GM21381 (cell line): ENCODE measurements at regions not wholly inside any gene's neighbourhood (a gene's known extent, or its start where the extent isn't known, plus 50 kb on each side); places are given as distances from the start of the nearest gene placed in this dataset.

Source experiments
- ATAC-seq: cut with Tn5 transposase; IDR thresholded peaks from one replicate; pipeline ENCODE4 v1.9.1; 2021; ENCODE audit warnings: mild to moderate bottlenecking, moderate library complexity; ENCODE audit not compliant: unreplicated experiment

DNA sequence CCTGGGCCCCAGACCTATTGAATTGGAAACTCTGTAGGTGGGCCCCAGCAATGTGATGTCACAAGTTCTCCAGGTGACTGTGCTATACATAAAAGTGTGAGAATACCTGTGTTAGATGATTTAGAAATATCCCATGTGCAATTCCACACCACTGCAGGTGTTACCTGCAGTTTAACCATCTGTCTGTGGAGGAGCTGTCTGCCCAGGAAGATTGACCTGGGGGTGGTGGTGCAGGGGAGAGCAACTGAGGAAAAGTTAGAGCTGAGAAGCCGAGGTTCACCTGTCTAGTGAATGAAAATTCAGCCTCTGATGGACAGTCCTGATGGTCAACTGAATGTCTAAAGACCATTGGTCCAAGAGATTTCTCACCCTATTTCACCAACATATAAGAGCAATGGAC, 132.2 kb upstream of the SLC24A5 start:
- no peak for ATAC-seq

DNA sequence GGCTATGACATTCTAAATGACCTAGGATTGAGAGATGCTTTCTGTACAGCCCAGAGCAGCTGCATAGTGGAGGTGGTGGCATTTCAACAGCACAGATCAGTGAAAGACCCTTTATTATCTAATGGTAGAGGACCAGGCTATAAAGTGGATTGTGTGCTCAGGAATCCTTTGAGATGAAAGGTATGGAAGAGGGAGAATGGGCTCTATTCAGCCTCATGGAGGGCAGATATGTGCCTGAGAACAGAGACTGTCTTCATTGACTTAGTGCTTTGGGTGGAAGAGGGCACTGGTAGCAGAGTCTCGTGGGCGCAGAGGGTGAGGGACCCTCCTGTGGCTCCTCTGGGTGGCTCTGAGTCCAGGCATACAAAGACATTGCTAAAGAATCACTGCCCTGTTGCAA, 130.0 kb upstream of the SLC24A5 start:
- ATAC-seq: no peak

DNA sequence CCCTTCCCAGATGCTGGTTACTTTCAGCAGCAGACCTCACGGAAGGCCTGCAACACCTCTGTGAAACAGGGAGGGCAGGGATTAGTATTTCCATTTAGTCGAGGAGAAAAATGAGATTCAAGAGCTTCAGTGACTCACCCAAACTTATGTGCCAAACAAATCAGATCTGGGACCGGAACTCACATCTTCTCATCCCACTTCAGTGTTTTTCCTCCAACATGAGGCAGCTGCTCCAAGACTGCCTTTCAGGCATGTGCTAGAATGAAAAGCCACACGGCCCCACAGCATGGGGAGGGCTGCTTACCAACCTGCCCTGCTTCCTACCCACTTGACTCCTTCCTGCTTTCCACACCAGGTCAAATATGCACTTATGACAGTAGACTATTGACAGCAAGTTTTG, 129.4 kb upstream of the SLC24A5 start:
- no peak for ATAC-seq

DNA sequence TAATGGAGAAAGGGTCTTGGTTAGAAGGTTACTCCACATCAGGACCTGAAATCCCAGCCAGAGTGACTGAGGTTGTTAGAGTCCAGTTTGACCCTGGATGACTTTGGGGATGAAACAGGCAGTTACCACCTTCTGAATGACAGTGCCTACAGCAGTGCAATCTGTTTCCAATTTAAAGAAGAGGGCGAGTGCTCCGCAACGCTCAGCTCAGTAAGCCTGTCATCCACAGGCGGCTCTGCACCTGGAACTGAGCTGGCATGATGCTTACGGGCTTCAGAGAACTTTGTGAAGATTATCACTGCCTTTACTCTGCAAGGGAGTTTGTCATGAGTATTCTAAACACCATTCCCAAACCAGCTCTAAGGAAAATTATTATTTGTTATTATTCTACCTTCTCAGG, 127.7 kb upstream of the SLC24A5 start:
- no peak for ATAC-seq

DNA sequence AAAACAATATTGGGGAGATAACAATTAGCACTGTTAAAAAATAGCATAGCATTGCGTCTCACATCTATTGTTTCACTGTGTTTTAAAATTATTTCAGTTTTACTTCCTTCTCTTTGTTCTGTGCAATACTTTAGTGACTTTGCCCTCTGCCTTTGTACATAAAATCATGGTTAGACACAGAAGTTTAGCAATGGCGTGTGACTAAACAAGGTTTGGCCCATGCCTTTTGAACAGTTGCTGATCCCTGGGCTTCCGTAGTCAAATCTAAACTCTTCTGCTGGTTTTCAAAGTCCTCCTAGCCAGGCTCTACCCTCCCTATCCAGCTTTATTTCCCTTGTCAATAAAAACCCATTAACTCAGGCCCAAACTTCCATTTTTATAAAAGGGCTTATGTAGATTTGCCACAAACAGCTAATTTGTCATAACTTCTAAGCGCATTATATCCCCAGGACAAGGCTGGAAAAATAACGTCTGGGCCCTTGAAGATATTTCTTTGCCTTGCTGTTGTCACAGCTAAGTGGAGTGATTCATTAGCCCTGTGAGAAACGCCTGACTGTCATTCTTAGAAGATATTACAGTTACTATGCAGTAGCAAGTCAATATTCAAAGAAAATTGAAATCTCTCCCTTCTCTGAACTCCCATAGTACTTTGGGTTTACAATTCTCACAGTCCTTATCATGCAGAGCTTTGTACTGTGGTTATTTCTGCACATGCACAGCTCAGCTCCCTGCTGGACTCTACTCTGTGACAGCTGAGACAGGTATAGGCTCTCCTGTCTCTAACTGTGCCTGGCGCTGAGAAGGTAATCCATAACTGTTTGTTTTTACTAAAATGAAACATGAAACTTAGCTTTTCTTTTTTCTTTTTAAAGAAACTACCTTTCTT, 123.4 kb upstream of the SLC24A5 start:
- no peak for ATAC-seq

DNA sequence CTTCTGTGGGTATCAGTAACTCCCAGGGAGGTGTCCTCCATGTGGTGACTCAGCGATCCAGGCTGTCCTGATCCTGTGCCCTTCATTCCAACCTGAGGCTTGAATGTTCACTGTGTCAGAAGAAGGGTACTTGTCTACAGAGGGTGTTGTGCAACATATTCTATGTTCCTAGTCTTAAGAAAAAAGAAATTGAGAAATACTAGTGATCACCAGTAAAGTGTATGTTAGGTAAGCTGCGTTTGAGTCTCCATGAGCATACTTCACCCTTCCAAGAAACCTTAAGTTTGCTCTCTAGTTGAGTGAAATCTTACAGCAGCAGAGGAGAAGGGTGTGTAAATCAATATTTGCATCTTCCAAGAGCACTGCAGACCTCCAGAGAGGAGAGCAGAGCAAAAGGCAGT, 122.2 kb upstream of the SLC24A5 start:
- ATAC-seq: no peak

DNA sequence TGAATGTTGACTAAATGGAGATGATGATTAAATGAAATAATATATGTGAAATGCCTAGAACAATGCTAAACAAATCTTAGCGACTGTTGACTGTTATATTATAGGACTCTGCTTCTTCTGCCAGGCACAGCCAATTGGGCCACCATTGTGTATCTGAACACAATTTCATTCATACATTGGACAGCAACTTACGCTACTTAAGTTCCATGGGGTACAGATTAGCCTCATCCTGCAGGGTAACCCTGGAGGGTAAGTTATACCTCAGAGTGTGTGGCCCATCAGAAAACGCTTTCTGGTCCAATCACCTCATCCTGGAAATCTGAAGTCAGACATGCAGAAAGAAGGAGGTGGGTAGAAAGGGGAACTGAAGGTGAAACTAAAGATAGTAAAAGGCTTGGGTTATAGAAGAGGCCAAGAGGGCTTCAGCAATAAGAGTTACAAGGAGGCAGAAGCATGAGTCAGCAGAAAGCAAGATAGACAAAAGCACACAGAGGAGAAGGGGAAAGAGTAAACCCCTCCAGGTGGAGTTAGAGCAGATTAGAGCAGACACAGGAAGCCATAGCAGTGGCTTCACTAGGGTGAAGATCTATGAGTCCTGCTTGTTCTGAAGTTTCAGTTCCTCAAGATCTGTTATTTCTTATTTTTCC, 119.3 kb upstream of the SLC24A5 start:
- ATAC-seq: peak; percentile 94

DNA sequence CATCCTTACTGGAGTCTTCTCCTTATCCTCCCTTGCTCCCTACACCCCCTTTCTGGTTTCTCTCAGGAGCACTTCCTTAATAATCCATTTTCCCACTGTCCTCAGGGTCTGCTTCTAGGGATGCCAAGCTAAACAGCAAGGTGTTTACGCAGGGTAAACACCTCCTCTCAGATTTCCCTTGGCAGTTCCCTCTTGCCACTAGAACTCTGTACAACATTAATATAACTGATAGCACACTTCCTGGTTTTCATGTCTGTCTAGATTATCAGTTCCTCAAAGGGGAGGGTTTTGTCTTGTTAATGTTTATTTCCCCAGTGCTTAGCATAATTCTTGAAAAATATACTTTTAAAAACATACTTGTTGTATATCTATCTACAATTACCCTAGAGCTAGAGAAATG, 118.0 kb upstream of the SLC24A5 start:
- ATAC-seq: no peak

DNA sequence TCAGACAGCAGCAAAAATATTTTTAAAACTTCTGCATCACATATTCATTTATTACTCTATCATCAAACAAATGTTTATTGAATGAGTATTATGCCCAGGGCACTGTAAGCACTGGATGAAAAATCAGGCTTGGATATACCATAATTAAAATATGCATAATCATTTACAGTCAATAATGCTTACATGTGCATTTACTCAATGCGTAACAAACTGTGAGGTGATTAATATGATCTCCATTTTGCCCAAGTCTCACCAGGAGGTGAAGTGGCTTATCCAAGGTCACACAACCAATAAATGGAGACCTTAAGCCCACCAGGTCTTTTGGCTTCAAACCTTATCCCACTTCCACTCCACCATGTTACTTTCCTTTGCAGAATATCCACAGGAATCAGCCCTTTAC, 117.3 kb upstream of the SLC24A5 start:
- ATAC-seq: no peak

DNA sequence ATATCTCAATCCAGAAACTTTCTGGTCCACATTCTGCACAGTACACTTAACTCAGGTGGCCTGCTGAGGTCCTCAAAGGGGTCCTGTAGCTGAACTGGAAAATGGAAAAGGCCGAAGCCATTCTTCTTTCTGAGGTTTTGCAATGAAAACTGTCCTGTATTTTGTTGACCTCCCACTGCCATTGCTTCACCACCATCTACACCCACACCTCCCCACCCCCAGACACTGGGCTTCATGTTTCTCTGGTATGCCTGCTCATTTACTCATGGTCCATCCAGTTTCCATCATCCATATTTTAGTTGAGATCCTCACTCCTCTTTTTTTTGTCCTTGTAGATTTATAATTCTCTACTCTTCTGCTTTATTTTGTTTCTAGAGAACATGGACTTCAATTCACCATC, 115.7 kb upstream of the SLC24A5 start:
- no peak for ATAC-seq

DNA sequence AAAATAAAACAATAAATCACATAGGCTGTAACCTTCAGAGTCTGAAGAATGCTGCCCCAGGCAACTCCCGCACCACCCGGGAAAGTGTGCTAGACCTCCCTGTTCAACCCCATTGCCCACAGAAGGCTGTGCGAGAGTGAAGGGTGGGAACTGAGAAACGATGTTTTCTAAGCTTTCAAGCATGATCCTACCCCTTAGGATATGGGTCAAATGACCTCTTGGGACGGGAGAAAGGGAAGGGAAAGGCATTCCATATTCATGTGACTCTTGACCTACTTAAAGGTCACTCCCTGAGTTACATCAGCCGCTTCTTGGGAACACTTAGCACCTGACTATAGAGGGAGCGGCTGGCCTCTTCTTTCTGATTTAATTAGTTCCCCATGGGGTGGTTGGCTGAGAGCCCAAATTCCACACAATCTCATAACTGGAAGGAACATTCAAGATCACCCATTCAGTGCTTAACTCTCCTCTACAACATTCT, 114.7 kb upstream of the SLC24A5 start:
- no peak for ATAC-seq

DNA sequence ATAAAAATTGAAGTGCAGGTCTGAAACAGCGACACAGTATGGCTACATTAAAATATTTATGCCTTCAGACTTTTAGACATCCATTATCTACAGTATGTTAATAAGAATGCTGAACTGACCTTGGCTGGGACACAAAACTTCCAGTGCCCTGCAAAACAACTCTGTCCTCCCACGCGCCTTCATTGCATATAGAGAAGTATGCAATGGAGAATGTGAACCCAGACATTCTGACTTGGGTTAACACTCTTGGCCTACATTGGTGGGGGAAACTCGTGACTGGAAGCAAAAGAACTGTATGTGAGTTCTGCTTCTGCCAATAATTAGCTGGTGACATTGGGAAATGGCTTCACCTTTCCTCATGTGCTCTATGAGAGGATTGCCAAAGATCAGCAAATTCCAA, 110.5 kb upstream of the SLC24A5 start:
- no peak for ATAC-seq

DNA sequence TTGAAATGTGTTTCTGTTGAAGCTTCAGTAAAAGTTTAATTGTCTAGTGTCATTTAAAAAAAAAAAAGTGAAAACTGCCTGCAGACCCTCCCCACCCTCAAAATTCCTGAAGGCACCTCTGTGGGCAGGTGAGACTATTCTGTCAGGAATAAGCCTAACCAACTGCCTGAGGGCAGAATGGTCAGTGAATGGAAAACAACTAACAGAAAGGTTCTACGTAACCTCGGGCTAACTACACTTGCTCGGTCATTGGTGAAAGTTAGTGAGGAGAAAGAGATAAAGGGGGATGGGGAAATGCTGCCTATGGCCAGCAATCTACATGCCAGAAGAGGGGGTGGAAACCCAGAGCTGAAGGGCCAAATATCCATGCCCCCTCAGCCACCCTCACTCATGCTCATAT, 108.6 kb upstream of the SLC24A5 start:
- ATAC-seq: no peak

DNA sequence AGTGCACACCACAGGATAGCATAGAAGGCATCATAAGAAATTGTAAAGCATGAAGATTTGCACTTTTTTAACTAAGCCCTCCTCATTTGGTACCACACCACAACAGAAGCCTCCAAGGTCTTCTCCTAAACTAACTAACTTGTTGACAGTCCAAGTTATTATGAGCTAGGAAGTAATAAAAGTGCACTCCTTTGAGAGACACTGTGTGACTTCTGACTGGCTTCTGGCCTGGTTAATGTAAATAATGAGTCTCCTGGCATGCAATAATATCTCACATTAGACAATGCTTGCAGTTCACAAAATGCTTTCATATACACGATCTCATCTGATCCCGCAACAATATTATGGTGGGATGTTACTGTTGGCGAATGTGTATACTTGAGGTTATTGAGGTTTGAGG, 103.9 kb upstream of the SLC24A5 start:
- ATAC-seq: no peak

DNA sequence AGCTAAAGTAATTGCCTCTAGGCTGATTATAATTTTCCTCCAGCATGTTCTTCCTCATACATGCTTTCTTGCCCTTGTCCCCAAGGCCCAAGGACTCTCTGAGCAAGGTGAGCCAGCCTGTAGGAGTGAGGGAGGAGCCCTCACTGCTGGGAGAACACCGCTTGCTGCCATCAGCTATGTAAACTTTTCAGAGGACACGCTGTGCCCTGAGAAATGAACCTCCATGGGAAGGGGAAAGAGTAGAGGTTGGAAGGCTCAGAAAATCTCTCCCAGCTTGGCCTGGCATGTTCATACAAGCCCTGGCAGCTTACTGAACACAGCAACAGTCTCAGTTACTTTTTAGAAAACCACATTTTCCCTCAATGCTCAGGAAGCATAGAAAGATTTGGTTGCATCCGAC, 103.0 kb upstream of the SLC24A5 start:
- ATAC-seq: no peak

DNA sequence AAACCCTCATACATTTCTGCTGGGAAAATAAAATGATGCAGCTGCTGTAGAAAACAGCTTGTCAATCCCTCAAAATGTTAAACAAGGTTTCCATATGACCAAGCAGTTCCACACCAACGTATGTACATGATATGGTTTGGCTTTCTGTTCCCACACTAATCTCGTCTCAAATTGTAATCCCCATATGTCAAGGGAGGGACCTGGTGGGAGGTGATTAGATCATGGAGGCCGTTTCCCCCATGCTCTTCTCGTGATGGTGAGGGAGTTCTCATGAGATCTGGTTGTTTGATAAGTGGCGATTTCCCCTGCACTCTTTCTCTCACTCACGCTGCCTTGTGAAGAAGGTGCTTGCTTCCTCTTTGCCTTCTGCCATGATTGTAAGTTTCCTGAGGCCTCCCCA, 100.6 kb upstream of the SLC24A5 start:
- no peak for ATAC-seq

DNA sequence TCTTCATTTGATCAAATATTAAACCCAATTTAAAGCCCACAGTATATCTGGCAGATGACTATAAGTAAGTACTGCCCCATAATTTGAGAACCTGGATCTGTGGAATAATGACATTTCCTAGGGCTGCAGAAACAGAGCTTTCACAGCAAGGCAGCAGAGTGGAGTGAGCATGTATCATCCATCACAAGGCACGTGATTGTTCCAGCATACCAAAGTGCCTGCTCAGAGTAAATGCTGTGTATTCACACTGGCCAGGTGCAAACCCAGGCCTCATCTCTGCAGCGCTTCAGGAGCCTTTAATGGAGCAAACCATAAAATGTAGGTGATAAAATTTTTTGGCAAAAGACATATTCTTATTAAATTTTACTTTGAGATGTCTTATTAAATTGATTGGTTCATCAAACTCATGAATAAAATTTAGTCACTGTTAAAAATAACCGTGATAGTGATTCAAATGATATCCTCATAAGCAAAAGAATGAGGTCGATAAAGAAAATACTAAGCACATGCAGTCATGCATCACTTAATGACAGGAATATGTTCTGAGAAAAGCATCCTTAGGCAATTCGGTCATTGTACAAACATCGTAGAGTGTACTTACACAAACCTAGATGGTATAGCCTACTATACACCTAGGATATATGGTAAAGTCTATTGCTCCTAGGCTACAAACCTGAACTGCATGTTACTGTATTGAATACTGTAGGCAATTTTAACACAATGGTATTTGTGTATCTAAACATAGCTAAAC, 99.3 kb upstream of the SLC24A5 start:
- ATAC-seq: no peak

DNA sequence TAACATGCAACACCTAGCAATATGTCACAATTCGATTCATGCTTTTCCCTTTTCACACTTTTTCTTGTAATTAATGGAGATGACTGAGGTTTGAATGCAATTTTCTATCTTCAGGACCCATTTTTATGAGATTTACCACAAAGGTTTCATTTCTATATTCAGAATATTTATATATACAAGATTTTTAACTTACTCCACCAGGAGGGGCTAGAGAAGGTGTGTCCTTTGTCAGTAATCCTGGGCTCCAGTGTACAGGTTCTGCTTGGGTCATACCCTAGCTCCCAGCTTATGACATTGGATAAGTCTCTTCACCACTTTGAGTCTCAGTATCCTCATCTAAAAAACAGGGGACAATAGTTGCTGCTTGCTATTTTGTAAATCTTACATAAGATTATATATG, 95.7 kb upstream of the SLC24A5 start:
- no peak for ATAC-seq

DNA sequence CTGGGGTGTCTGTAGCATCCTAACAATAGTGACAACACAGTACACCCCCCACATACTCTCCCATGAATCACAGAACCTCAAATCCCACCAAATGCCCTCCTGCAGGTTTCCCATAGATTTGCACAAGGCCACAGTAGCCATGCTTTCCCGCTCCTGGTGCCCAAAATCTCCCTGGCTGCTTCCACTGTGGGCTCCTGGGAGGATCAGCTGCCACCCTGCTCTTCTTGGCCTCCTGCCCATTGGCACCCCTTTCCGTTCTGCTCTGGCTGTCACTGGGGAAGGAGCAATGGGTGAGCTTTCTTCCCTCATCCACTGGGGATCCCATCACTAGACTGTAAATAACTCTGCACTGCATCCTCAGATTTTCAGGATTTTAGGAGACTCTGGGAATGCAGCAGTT, 92.1 kb upstream of the SLC24A5 start:
- no peak for ATAC-seq

DNA sequence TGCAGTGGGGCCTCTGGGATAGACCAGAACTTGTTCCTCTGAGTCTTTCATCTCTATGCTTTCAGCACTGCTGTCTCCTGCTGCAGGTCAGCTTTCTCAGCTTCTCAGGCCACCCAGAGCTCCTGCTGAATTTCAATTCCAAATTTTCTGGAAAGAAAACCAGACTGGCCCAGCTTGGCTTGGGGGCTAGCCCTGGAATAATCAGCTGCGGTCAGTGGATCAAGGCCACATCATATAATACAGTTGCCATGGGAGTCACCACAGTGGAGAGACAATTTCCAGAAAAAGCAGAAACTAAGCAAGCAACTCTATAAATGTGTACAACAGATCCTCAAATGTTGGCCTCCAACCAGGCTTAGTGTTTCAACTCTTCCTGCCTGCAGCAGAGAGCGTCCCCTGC, 91.1 kb upstream of the SLC24A5 start:
- no peak for ATAC-seq

DNA sequence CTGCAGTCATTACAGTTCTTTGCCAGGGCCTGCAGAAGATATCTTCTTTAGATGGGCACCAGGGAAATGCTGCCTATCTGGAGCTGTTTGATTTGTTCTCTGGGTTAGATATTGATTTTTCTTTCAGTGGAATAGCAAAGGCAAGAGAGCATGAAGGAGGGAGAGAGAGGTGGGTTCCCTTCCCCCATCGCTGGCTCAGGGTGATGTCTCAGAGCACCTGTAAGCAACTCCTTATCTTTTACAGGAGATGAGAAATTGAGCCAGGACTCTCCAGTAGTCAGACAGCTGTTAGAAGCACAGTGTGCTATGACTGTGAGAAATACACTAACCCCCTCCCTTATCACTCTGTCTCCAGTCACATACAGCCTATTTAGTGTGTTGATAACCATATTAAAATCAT, 89.3 kb upstream of the SLC24A5 start:
- no peak for ATAC-seq

DNA sequence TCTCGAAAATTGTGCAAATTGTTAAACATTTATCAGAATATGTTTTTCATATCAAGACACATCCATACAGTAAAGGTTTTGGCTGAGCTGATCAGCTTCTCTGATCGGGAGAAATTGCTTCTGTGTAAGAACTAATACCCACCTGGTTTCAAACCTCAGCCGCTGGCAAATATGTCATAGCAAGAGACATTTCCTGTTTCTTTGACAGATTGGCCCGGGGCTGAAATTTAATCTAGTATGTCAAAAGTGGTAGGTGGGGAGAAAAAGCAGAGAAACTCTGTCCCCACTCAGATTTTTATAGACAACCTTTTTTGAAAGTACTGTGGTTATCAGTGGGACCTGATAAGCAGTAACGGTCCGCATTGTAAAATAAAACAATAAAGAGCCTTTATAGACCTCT, 88.8 kb upstream of the SLC24A5 start:
- ATAC-seq: no peak
